ENCODE measurements at regions not wholly inside any gene's neighbourhood (a gene's known extent, or its start where the extent isn't known, plus 50 kb on each side); places are given as distances from the start of the nearest gene placed in this dataset.

- Histone ChIP-seq H3K27me3 (replicated peaks in 1 of 4; ENCODE audit: control insufficient read depth in 3 of 4, extremely low read depth in 1 of 4, insufficient read depth in 3 of 4, low read length in 3 of 4) (no peaks in the 10 kb centered on the region), H2BK120ac (replicated peaks; ENCODE audit: low read depth, low read length) (no peak overlapping the region), H4K20me1 (replicated peaks in 1 of 2; ENCODE audit: control insufficient read depth in 1 of 2, insufficient read depth in 2 of 2, low read length in 2 of 2) (no peaks in the 10 kb centered on the region), H2BK15ac (ENCODE audit: low read length) (0 out of 2 replicates have a peak overlapping the region, but pooled peaks have one; percentile 2), H3K4ac (replicated peaks; ENCODE audit: insufficient read length, low read depth, low read length) (no peak overlapping the region), H3K27ac (ENCODE audit: low read depth, low read length) (no peak overlapping the region), H3K79me2 (ENCODE audit: control insufficient read depth in 1 of 2, insufficient read depth in 2 of 2, low read length in 2 of 2) (no peaks in the 10 kb centered on the region), H3K4me2 (ENCODE audit: insufficient read depth in 1 of 2, low read depth in 2 of 2, low read length in 2 of 2) (no peak overlapping the region), H2BK12ac (ENCODE audit: low read depth, low read length) (no peak overlapping the region), H3K18ac (ENCODE audit: extremely low read depth, low read length) (no peak overlapping the region), H3K9me3 (ENCODE audit: insufficient read depth in 2 of 2, low read depth in 1 of 2, low read length in 1 of 2) (no peaks in the 10 kb centered on the region), H3K23ac (ENCODE audit: insufficient read length) (no peak overlapping the region), H4K91ac (replicated peaks; ENCODE audit: insufficient read length, low read length) (no peak overlapping the region), H2AFZ (ENCODE audit: low read length) (0 out of 2 replicates have a peak overlapping the region, but pooled peaks have one; percentile 45), H3K4me3 (ENCODE audit: extremely low read depth in 1 of 4, insufficient read depth in 2 of 4, low read depth in 3 of 4, low read length in 4 of 4) (no peak overlapping the region), H3K14ac (ENCODE audit: insufficient read length) (no peak overlapping the region), H3K23me2 (ENCODE audit: low read depth, low read length) (no peaks in the 10 kb centered on the region), H2BK5ac (ENCODE audit: low read depth, low read length) (no peak overlapping the region), H2AK5ac (ENCODE audit: low read depth, low read length) (no peak overlapping the region), H3K9ac (replicated peaks in 1 of 4; ENCODE audit: extremely low read depth in 1 of 4, low read depth in 3 of 4, low read length in 3 of 4) (no peak overlapping the region), H2BK20ac (ENCODE audit: low read length) (no peak overlapping the region), H3K36me3 (ENCODE audit: control insufficient read depth in 2 of 4, insufficient read depth in 4 of 4, low read length in 3 of 4) (no peaks in the 10 kb centered on the region), H3K79me1 (ENCODE audit: low read depth, low read length) (no peaks in the 10 kb centered on the region), H3K4me1 (replicated peaks in 1 of 4; ENCODE audit: control insufficient read depth in 3 of 4, insufficient read depth in 4 of 4, low read length in 3 of 4) (peaks cover 6 to 22% (median 13%) of the 10 kb centered on the region in 4 experiments; a peak in 6 of 7 replicates), H4K8ac (ENCODE audit: extremely low read depth, insufficient read depth, low read length) (no peak overlapping the region), H4K5ac (ENCODE audit: insufficient read length, low read depth, low read length) (no peak overlapping the region), H3K56ac (replicated peaks; ENCODE audit: insufficient read length, low read depth, low read length) (no peak overlapping the region)
- FAIRE-seq = no peak
- WGBS, 2 experiments (ENCODE audit: extremely low coverage in 1 of 2, insufficient coverage in 1 of 2, insufficient read length in 1 of 2, insufficient replicate concordance in 2 of 2, low coverage in 1 of 2, low lambda C conversion rate in 2 of 2, missing lambda C conversion rate in 1 of 2) = 100% methylated on average over 1 of the region's 1 CpG; no CpG with 5 or more reads in 1 of the 2 experiments
- DNase-seq (ENCODE audit: low read depth in 1 of 2, low spot score in 2 of 2) = no peak
- no peak for TF ChIP-seq CHD2 (IDR thresholded peaks at IDR 0.05; ENCODE audit: low read length)
- TF ChIP-seq CHD1 (IDR thresholded peaks at IDR 0.05; ENCODE audit: low read depth, low read length) = no peak
- TF ChIP-seq KDM1A (IDR thresholded peaks at IDR 0.05; ENCODE audit: borderline replicate concordance, low read length) = no peak
- TF ChIP-seq CBX5 (IDR thresholded peaks at IDR 0.05; ENCODE audit: low read depth, low read length) = no peak
- TF ChIP-seq EZH2 (IDR thresholded peaks at IDR 0.05; ENCODE audit: low read depth, low read length, severe bottlenecking) = no peak
- TF ChIP-seq BCL11A (IDR thresholded peaks at IDR 0.05; ENCODE audit: low read depth in 2 of 2, low read length in 2 of 2) = no peak
- TF ChIP-seq POU5F1 (IDR thresholded peaks at IDR 0.05; ENCODE audit: low read depth, low read length) = no peak
- no peak for TF ChIP-seq ASH2L (IDR thresholded peaks at IDR 0.05; ENCODE audit: low read length)
- TF ChIP-seq SIRT6 (IDR thresholded peaks at IDR 0.05; ENCODE audit: low read length) = no peak
- no peak for TF ChIP-seq HDAC6 (IDR thresholded peaks at IDR 0.05; ENCODE audit: low read depth, low read length)
- TF ChIP-seq ZNF274 (IDR thresholded peaks at IDR 0.05; ENCODE audit: borderline replicate concordance, extremely low read depth, low read length) = no peak
- TF ChIP-seq POLR2AphosphoS5 (IDR thresholded peaks at IDR 0.05; ENCODE audit: low read depth, low read length) = no peak
- POLR2A ChIA-PET (ENCODE audit: partially characterized antibody) = no interaction called here
- CTCF ChIA-PET (ENCODE audit: partially characterized antibody) = no interaction called here
Observed at GRCh38 chr3:66606868-66607267, 106.0 kb upstream of the LRIG1 start.

Data from H1 (cell line).